Muscle layer of colon (tissue), 2 donors: ENCODE measurements at regions not wholly inside any gene's neighbourhood (a gene's known extent, or its start where the extent isn't known, plus 50 kb on each side); places are given as distances from the start of the nearest gene placed in this dataset.

Experiments used
- H3K27ac ChIP-seq: one replicate; pipeline ENCODE4 v1.7.0; 2013; ENCODE audit warnings: low read depth, mild to moderate bottlenecking, low read length, moderate library complexity
- H3K27me3 ChIP-seq, 2 donors: one replicate each; pipeline ENCODE4 v1.7.0; 2013; ENCODE audit warnings: low read length in 2 of 2, mild to moderate bottlenecking in 2 of 2; ENCODE audit not compliant: insufficient read depth in 2 of 2, control insufficient read depth in 1 of 2
- H3K36me3 ChIP-seq: one replicate; pipeline ENCODE4 v1.7.0; 2013; ENCODE audit warnings: mild to moderate bottlenecking, low read length; ENCODE audit not compliant: insufficient read depth
- H3K4me1 ChIP-seq: one replicate; pipeline ENCODE4 v1.7.0; 2013; ENCODE audit warnings: mild to moderate bottlenecking, low read length; ENCODE audit not compliant: insufficient read depth
- H3K4me3 ChIP-seq, 2 donors: one replicate each; pipeline ENCODE4 v1.7.0; 2013; ENCODE audit warnings: low read length in 2 of 2, low read depth in 1 of 2, mild to moderate bottlenecking in 1 of 2, moderate library complexity in 1 of 2
- H3K9ac ChIP-seq: one replicate; pipeline ENCODE4 v1.7.0; 2013; ENCODE audit warnings: low read length
- H3K9me3 ChIP-seq: one replicate; pipeline ENCODE4 v1.7.0; 2013; ENCODE audit warnings: mild to moderate bottlenecking, low read length
- donor health status: abdominal sarcoma.
- donor health status: Adenocarcinoma of cecum.

- Histone ChIP-seq H3K27ac (no peak overlapping the region), H3K27me3 (no peaks in the 10 kb centered on the region), H3K4me3 (no peak overlapping the region), H3K9me3 (no peaks in the 10 kb centered on the region), H3K9ac (no peak overlapping the region), H3K4me1 (no peaks in the 10 kb centered on the region), H3K36me3 (no peaks in the 10 kb centered on the region)
Measured at GRCh38 chr18:29301048-29301447, 1124.1 kb upstream of the CDH2 start.

GRCh38 chr18:29285471-29285870 lies 1108.5 kb upstream of the CDH2 start:
- Histone ChIP-seq H3K9ac (no peak overlapping the region), H3K27ac (no peak overlapping the region), H3K9me3 (no peaks in the 10 kb centered on the region), H3K4me3 (no peak overlapping the region), H3K27me3 (no peaks in the 10 kb centered on the region), H3K4me1 (no peaks in the 10 kb centered on the region), H3K36me3 (no peaks in the 10 kb centered on the region)

GRCh38 chr18:29271501-29271900 lies 1094.6 kb upstream of the CDH2 start:
- H3K36me3 ChIP-seq: no peaks in the 10 kb centered on the region
- H3K4me1 ChIP-seq: no peaks in the 10 kb centered on the region
- H3K27me3 ChIP-seq: no peaks in the 10 kb centered on the region
- no peaks in the 10 kb centered on the region for H3K9me3 ChIP-seq
- no peak overlapping the region for H3K9ac ChIP-seq
- no peak overlapping the region for H3K27ac ChIP-seq
- no peak overlapping the region for H3K4me3 ChIP-seq

- no peak overlapping the region for H3K4me3 ChIP-seq
- H3K9ac ChIP-seq: no peak overlapping the region
- no peaks in the 10 kb centered on the region for H3K36me3 ChIP-seq
- H3K4me1 ChIP-seq: no peaks in the 10 kb centered on the region
- no peaks in the 10 kb centered on the region for H3K27me3 ChIP-seq
- H3K9me3 ChIP-seq: no peaks in the 10 kb centered on the region
- H3K27ac ChIP-seq: no peak overlapping the region
Measured at GRCh38 chr18:29259838-29260237, 1082.9 kb upstream of the CDH2 start.

- no peak overlapping the region for H3K4me3 ChIP-seq
- no peaks in the 10 kb centered on the region for H3K36me3 ChIP-seq
- no peaks in the 10 kb centered on the region for H3K9me3 ChIP-seq
- H3K4me1 ChIP-seq: no peaks in the 10 kb centered on the region
- H3K9ac ChIP-seq: no peak overlapping the region
- no peak overlapping the region for H3K27ac ChIP-seq
- H3K27me3 ChIP-seq: no peaks in the 10 kb centered on the region
Measured at GRCh38 chr18:29254123-29254522, 1077.2 kb upstream of the CDH2 start.

GRCh38 chr18:29251681-29252080 lies 1074.8 kb upstream of the CDH2 start:
- no peak overlapping the region for H3K4me3 ChIP-seq
- H3K36me3 ChIP-seq: no peaks in the 10 kb centered on the region
- no peak overlapping the region for H3K9ac ChIP-seq
- no peaks in the 10 kb centered on the region for H3K27me3 ChIP-seq
- no peaks in the 10 kb centered on the region for H3K4me1 ChIP-seq
- no peak overlapping the region for H3K27ac ChIP-seq
- no peaks in the 10 kb centered on the region for H3K9me3 ChIP-seq

- H3K27ac ChIP-seq: no peak overlapping the region
- no peak overlapping the region for H3K4me3 ChIP-seq
- H3K9ac ChIP-seq: no peak overlapping the region
- no peaks in the 10 kb centered on the region for H3K36me3 ChIP-seq
- H3K9me3 ChIP-seq: no peaks in the 10 kb centered on the region
- H3K4me1 ChIP-seq: no peaks in the 10 kb centered on the region
- H3K27me3 ChIP-seq: no peaks in the 10 kb centered on the region
Measured at GRCh38 chr18:29250843-29251242, 1073.9 kb upstream of the CDH2 start.

GRCh38 chr18:29250259-29250658 lies 1073.3 kb upstream of the CDH2 start:
- no peak overlapping the region for H3K27ac ChIP-seq
- no peak overlapping the region for H3K4me3 ChIP-seq
- H3K9me3 ChIP-seq: no peaks in the 10 kb centered on the region
- H3K27me3 ChIP-seq: no peaks in the 10 kb centered on the region
- no peaks in the 10 kb centered on the region for H3K36me3 ChIP-seq
- no peaks in the 10 kb centered on the region for H3K4me1 ChIP-seq
- H3K9ac ChIP-seq: no peak overlapping the region

- Histone ChIP-seq H3K4me1 (no peaks in the 10 kb centered on the region), H3K27ac (no peak overlapping the region), H3K9ac (no peak overlapping the region), H3K36me3 (no peaks in the 10 kb centered on the region), H3K9me3 (no peaks in the 10 kb centered on the region), H3K4me3 (no peak overlapping the region), H3K27me3 (no peaks in the 10 kb centered on the region)
Measured at GRCh38 chr18:29248805-29249204, 1071.9 kb upstream of the CDH2 start.

GRCh38 chr18:29241199-29241598 lies 1064.3 kb upstream of the CDH2 start:
- no peaks in the 10 kb centered on the region for H3K4me1 ChIP-seq
- no peak overlapping the region for H3K27ac ChIP-seq
- H3K36me3 ChIP-seq: no peaks in the 10 kb centered on the region
- no peak overlapping the region for H3K4me3 ChIP-seq
- H3K27me3 ChIP-seq: no peaks in the 10 kb centered on the region
- H3K9ac ChIP-seq: no peak overlapping the region
- no peaks in the 10 kb centered on the region for H3K9me3 ChIP-seq

- Histone ChIP-seq H3K27ac (no peak overlapping the region), H3K36me3 (no peaks in the 10 kb centered on the region), H3K9ac (no peak overlapping the region), H3K9me3 (no peaks in the 10 kb centered on the region), H3K4me3 (no peak overlapping the region), H3K27me3 (no peaks in the 10 kb centered on the region), H3K4me1 (no peaks in the 10 kb centered on the region)
Measured at GRCh38 chr18:29234751-29235150, 1057.8 kb upstream of the CDH2 start.

- no peaks in the 10 kb centered on the region for H3K27me3 ChIP-seq
- H3K9ac ChIP-seq: no peak overlapping the region
- no peak overlapping the region for H3K27ac ChIP-seq
- H3K4me3 ChIP-seq: no peak overlapping the region
- no peaks in the 10 kb centered on the region for H3K4me1 ChIP-seq
- no peaks in the 10 kb centered on the region for H3K36me3 ChIP-seq
- no peaks in the 10 kb centered on the region for H3K9me3 ChIP-seq
Measured at GRCh38 chr18:29226213-29226612, 1049.3 kb upstream of the CDH2 start.
